Testis (tissue), 2 donors: ENCODE measurements at regions not wholly inside any gene's neighbourhood (a gene's known extent, or its start where the extent isn't known, plus 50 kb on each side); places are given as distances from the start of the nearest gene placed in this dataset.

Experiments
- DNase-seq: peaks from one replicate; pipeline ENCODE4 v3.0.0-alpha.2; 2019
- H3K27ac ChIP-seq, 2 donors: fragments of 200-600 bp; sonication (generic); one replicate each; pipeline ENCODE4 v1.5.1; 2019
- H3K27me3 ChIP-seq: fragments of 200-600 bp; sonication (generic); one replicate; pipeline ENCODE4 v1.5.1; 2019
- H3K36me3 ChIP-seq: fragments of 200-600 bp; sonication (generic); one replicate; pipeline ENCODE4 v1.5.1; 2017; ENCODE audit warnings: low read depth; ENCODE audit errors: missing control alignments
- H3K4me1 ChIP-seq: fragments of 200-600 bp; sonication (generic); one replicate; pipeline ENCODE4 v1.5.1; 2019
- H3K4me3 ChIP-seq, 2 donors: fragments of 200-600 bp; sonication (generic); one replicate each; pipeline ENCODE4 v1.5.1; 2017 to 2019
- H3K9me3 ChIP-seq: fragments of 200-600 bp; sonication (generic); one replicate; pipeline ENCODE4 v1.5.1; 2017
- CTCF ChIP-seq, 3 experiments: fragments of 450-650 bp in 2 of 3; fragments of 200-600 bp in 1 of 3; sonication (generic) in 1 of 3; IDR thresholded peaks; one replicate each; pipeline ENCODE4 v1.5.1; 2016 to 2019; ENCODE audit warnings: antibody characterized with exemption in 3 of 3, mild to moderate bottlenecking in 2 of 3, moderate library complexity in 1 of 3
- POLR2A ChIP-seq: fragments of 450-650 bp; IDR thresholded peaks from one replicate; pipeline ENCODE4 v1.6.1; 2017; ENCODE audit warnings: antibody characterized with exemption, mild to moderate bottlenecking, moderate library complexity
- WGBS, 2 donors: methylation state at CpG; one replicate each; pipeline ENCODE4 v1.1.5; 2018; 5-methylcytosine and 5-hydroxymethylcytosine counted together
- intact Hi-C: fragments of 100-400 bp; cut with DNase I; formaldehyde crosslinking; loops from one replicate; pipeline ENCODE4 v1.15.1; 2023; ENCODE audit warnings: low total_unique reads

GRCh38 chr4:22077571-22077970 lies 129.0 kb upstream of the KCNIP4 start:
- DNase-seq = no peak
- WGBS, 2 donors = 90 to 100% methylated on average over 1 of the region's 1 CpG
- H3K36me3 ChIP-seq = no peaks in the 10 kb centered on the region
- no peaks in the 10 kb centered on the region for H3K27me3 ChIP-seq
- H3K4me3 ChIP-seq = no peak overlapping the region
- TF ChIP-seq CTCF (IDR thresholded peaks at IDR 0.05) = no peak
- no peak for TF ChIP-seq POLR2A
- no peaks in the 10 kb centered on the region for H3K4me1 ChIP-seq
- no peaks in the 10 kb centered on the region for H3K9me3 ChIP-seq
- intact Hi-C loops = no loop called here
- no peak overlapping the region for H3K27ac ChIP-seq

GRCh38 chr4:22072726-22073125 lies 124.2 kb upstream of the KCNIP4 start:
- no peak for DNase-seq
- no peak overlapping the region for H3K4me3 ChIP-seq
- no peaks in the 10 kb centered on the region for H3K9me3 ChIP-seq
- H3K4me1 ChIP-seq = no peaks in the 10 kb centered on the region
- H3K36me3 ChIP-seq = no peaks in the 10 kb centered on the region
- no peak overlapping the region for H3K27ac ChIP-seq
- intact Hi-C loops = no loop called here
- no peaks in the 10 kb centered on the region for H3K27me3 ChIP-seq
- 76 to 85% methylated on average over 3 of the region's 3 CpGs for WGBS, 2 donors
- TF ChIP-seq CTCF (IDR thresholded peaks at IDR 0.05) = no peak
- TF ChIP-seq POLR2A = no peak

GRCh38 chr4:22072240-22072639 lies 123.7 kb upstream of the KCNIP4 start:
- no peak overlapping the region for H3K4me3 ChIP-seq
- DNase-seq = no peak
- WGBS, 2 donors = 71 to 72% methylated on average over 1 of the region's 1 CpG

GRCh38 chr4:22071749-22072148 lies 123.2 kb upstream of the KCNIP4 start:
- no peak overlapping the region for H3K4me3 ChIP-seq
- intact Hi-C loops = no loop called here
- no peaks in the 10 kb centered on the region for H3K36me3 ChIP-seq

More at GRCh38 chr4:22072240-22072639, 123.7 kb upstream of the KCNIP4 start:
- Histone ChIP-seq H3K36me3 (no peaks in the 10 kb centered on the region), H3K27ac (no peak overlapping the region), H3K9me3 (no peaks in the 10 kb centered on the region), H3K27me3 (no peaks in the 10 kb centered on the region), H3K4me1 (no peaks in the 10 kb centered on the region)
- intact Hi-C loops = no loop called here
- TF ChIP-seq POLR2A = no peak

GRCh38 chr4:22070256-22070655 lies 121.7 kb upstream of the KCNIP4 start:
- H3K4me3 ChIP-seq = no peak overlapping the region
- no peak for DNase-seq
- H3K27ac ChIP-seq = no peak overlapping the region
- no peaks in the 10 kb centered on the region for H3K9me3 ChIP-seq
- WGBS, 2 donors = 48 to 50% methylated on average over 2 of the region's 2 CpGs
- no peaks in the 10 kb centered on the region for H3K4me1 ChIP-seq
- intact Hi-C loops = no loop called here
- H3K36me3 ChIP-seq = no peaks in the 10 kb centered on the region
- H3K27me3 ChIP-seq = no peaks in the 10 kb centered on the region
- TF ChIP-seq CTCF (IDR thresholded peaks at IDR 0.05) (no peak), POLR2A (no peak)

More at GRCh38 chr4:22071749-22072148, 123.2 kb upstream of the KCNIP4 start:
- 90 to 91% methylated on average over 1 of the region's 1 CpG for WGBS, 2 donors
- H3K27me3 ChIP-seq = no peaks in the 10 kb centered on the region
- no peaks in the 10 kb centered on the region for H3K4me1 ChIP-seq
- H3K9me3 ChIP-seq = no peaks in the 10 kb centered on the region
- DNase-seq = no peak
- H3K27ac ChIP-seq = no peak overlapping the region
- TF ChIP-seq POLR2A = no peak
- TF ChIP-seq CTCF (IDR thresholded peaks at IDR 0.05) = no peak
